A673 (cell line): ENCODE measurements at regions not wholly inside any gene's neighbourhood (a gene's known extent, or its start where the extent isn't known, plus 50 kb on each side); places are given as distances from the start of the nearest gene placed in this dataset.

Experiments used
- BruUV-seq: library from RNA; stranded (reverse); fragments of 400-500 nt; replicated peaks from 2 replicates; lab custom pipeline; 2021; lab: Mats Ljungman, UMichigan
- CTCF ChIA-PET: fragments of 300-600 bp; sonication (Branson Sonifier 250); formaldehyde crosslinking; loops from one replicate; lab custom pipeline; 2022; ENCODE audit warnings: antibody characterized with exemption; lab: Charles Lee
- POLR2A ChIA-PET: fragments of 300-600 bp; sonication (Branson Sonifier 250); formaldehyde crosslinking; loops from one replicate; lab custom pipeline; 2022; ENCODE audit warnings: antibody characterized with exemption; ENCODE audit not compliant: low non-redundant PET; lab: Charles Lee
- DNase-seq: peaks from one replicate; pipeline ENCODE4 v3.0.0-alpha.2; 2015; ENCODE audit warnings: low spot score
- H3K27ac ChIP-seq: fragments of 200-600 bp; sonication (generic); 2 replicates; pipeline ENCODE4 v1.5.1; 2016; ENCODE audit warnings: mixed run types, low read depth, mild to moderate bottlenecking, mixed read lengths, antibody characterized with exemption, low read length; ENCODE audit not compliant: poor library complexity, severe bottlenecking
- H3K27me3 ChIP-seq: fragments of 200-600 bp; sonication (generic); replicated peaks from 2 replicates; pipeline ENCODE4 v1.6.1; 2017; ENCODE audit warnings: mixed run types, low read depth, mild to moderate bottlenecking, mixed read lengths, antibody characterized with exemption, low read length; ENCODE audit not compliant: insufficient read depth, poor library complexity
- H3K36me3 ChIP-seq: fragments of 200-600 bp; sonication (generic); 2 replicates; pipeline ENCODE4 v1.6.1; 2016; ENCODE audit warnings: mixed run types, mild to moderate bottlenecking, mixed read lengths, antibody characterized with exemption, low read length; ENCODE audit not compliant: insufficient read depth, poor library complexity, severe bottlenecking
- H3K4me1 ChIP-seq: fragments of 200-600 bp; sonication (generic); 2 replicates; pipeline ENCODE4 v1.6.1; 2017; ENCODE audit warnings: mixed run types, mild to moderate bottlenecking, mixed read lengths, antibody characterized with exemption, low read length; ENCODE audit not compliant: insufficient read depth, poor library complexity, severe bottlenecking
- H3K4me3 ChIP-seq: fragments of 200-600 bp; sonication (generic); 2 replicates; pipeline ENCODE4 v1.5.1; 2016; ENCODE audit warnings: low read depth, mixed run types, mild to moderate bottlenecking, mixed read lengths, low read length; ENCODE audit not compliant: poor library complexity, severe bottlenecking
- H3K9me3 ChIP-seq: fragments of 200-600 bp; sonication (generic); 2 replicates; pipeline ENCODE4 v1.6.1; 2016; ENCODE audit warnings: mixed run types, low read depth, mild to moderate bottlenecking, mixed read lengths, antibody characterized with exemption, low read length; ENCODE audit not compliant: poor library complexity, severe bottlenecking
- EZH2 ChIP-seq: fragments of 200-600 bp; sonication (generic); IDR thresholded peaks from 2 replicates; pipeline ENCODE4 v1.6.1; 2017; ENCODE audit warnings: borderline replicate concordance, low read depth, mild to moderate bottlenecking, mixed read lengths, antibody characterized with exemption, low read length; ENCODE audit not compliant: poor library complexity, severe bottlenecking
- intact Hi-C: fragments of 100-400 bp; cut with micrococcal nuclease; formaldehyde crosslinking; loops from one replicate; pipeline ENCODE4 v1.10.0; 2022; ENCODE audit not compliant: unreplicated experiment
- TF ChIP-seq, protein P1 (sequence below): fragments of 300-800, 200-600 bp; sonication (generic); conservative IDR thresholded peaks from 2 replicates; pipeline ENCODE4 v1.5.1; 2017; ENCODE audit warnings: low read depth, mild to moderate bottlenecking, antibody characterized with exemption, low read length, moderate library complexity, mixed read lengths

DNA sequence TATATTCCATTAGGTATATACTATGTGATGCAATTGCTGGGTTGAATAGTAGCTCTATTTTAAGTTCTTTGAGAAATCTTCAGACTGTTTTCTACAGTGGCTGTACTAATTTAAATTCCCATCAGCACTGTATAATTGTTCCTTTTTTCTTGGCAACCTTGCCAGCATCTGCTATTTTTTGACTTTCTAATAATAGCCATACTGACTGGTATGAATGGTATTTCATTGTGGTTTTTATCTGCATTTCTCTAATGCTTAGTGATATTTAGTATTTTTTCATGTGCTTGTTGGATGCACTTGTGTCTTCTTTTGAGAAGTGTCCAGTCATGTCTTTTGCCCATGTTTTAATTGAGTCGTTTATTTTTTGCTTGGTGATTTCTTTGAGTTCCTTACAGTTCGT lies 145.1 kb upstream of the PLSCR5 start:
- no peaks in the 10 kb centered on the region for H3K9me3 ChIP-seq
- DNase-seq, result no peak
- POLR2A ChIA-PET, result no interaction called here
- H3K27ac ChIP-seq, result no peak overlapping the region
- H3K4me3 ChIP-seq, result no peak overlapping the region
- BruUV-seq, result no TSS peak
- CTCF ChIA-PET, result interaction anchor here (0.7 kb wide), 1 partner anchor 655 kb away, joined by 3 read pairs; no protein-coding TSS in a partner anchor
- intact Hi-C loops, result loop anchor here (10.0 kb wide), 1 partner anchor 865 kb away; no protein-coding TSS in a partner anchor
- no peaks in the 10 kb centered on the region for H3K36me3 ChIP-seq
- no peak for TF ChIP-seq EZH2
- TF ChIP-seq, protein P1, sequence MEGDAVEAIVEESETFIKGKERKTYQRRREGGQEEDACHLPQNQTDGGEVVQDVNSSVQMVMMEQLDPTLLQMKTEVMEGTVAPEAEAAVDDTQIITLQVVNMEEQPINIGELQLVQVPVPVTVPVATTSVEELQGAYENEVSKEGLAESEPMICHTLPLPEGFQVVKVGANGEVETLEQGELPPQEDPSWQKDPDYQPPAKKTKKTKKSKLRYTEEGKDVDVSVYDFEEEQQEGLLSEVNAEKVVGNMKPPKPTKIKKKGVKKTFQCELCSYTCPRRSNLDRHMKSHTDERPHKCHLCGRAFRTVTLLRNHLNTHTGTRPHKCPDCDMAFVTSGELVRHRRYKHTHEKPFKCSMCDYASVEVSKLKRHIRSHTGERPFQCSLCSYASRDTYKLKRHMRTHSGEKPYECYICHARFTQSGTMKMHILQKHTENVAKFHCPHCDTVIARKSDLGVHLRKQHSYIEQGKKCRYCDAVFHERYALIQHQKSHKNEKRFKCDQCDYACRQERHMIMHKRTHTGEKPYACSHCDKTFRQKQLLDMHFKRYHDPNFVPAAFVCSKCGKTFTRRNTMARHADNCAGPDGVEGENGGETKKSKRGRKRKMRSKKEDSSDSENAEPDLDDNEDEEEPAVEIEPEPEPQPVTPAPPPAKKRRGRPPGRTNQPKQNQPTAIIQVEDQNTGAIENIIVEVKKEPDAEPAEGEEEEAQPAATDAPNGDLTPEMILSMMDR, result no peak
- H3K4me1 ChIP-seq, result peaks cover 30% of the 10 kb centered on the region
- H3K27me3 ChIP-seq, result no peaks in the 10 kb centered on the region

DNA sequence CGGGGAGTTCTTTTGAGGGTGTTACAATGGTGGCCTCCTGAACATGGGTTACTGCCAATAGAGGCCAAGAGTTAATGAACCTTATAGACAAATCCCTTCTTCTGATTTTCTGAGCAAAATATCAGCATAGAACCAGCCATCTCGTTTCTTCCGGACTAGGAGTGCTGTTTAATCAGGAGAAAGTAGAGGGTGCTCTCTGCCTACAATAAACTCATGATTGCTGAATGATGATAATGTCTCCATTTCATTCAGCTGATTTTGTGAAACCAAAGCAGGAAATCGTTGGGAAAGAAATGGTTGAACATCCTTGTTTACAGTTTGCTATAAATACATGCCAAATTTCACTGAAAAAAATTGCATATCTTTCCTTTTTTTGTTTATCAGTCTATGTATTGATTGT lies 142.8 kb upstream of the PLSCR5 start:
- peak; percentile 82 for DNase-seq
- Histone ChIP-seq H3K27ac (no peak overlapping the region), H3K27me3 (no peaks in the 10 kb centered on the region), H3K4me3 (no peak overlapping the region), H3K9me3 (no peaks in the 10 kb centered on the region), H3K36me3 (no peaks in the 10 kb centered on the region), H3K4me1 (peaks cover 37% of the 10 kb centered on the region)
- no TSS peak for BruUV-seq
- TF ChIP-seq, protein P1, result peak; percentile 76
- no peak for TF ChIP-seq EZH2
- intact Hi-C loops, result loop anchor here (2.0 to 10.0 kb wide), 7 partner anchors 57 to 1329 kb away; no protein-coding TSS in a partner anchor
- ChIA-PET POLR2A (no interaction called here), CTCF (interaction anchor here (0.6 to 0.7 kb wide), 2 partner anchors 443 to 607 kb away, joined by 3 to 4 read pairs; no protein-coding TSS in a partner anchor)

GRCh38 chr3:146747051-146747450 lies 141.9 kb upstream of the PLSCR5 start:
- POLR2A ChIA-PET, result no interaction called here
- intact Hi-C loops, result loop anchor here (2.0 to 10.0 kb wide), 6 partner anchors 58 to 1330 kb away; no protein-coding TSS in a partner anchor
- TF ChIP-seq, protein P1, result no peak
- TF ChIP-seq EZH2, result no peak
- Histone ChIP-seq H3K27ac (peak overlapping the region; percentile 51), H3K27me3 (no peaks in the 10 kb centered on the region), H3K9me3 (no peaks in the 10 kb centered on the region), H3K4me3 (no peak overlapping the region), H3K36me3 (no peaks in the 10 kb centered on the region), H3K4me1 (peaks cover 37% of the 10 kb centered on the region)
- peak; percentile 17 for DNase-seq
- no TSS peak for BruUV-seq
- CTCF ChIA-PET, result interaction anchor here (1.5 kb wide), 1 partner anchor 373 kb away, joined by 3 read pairs; no protein-coding TSS in a partner anchor
